Duodenal mucosa (tissue), 2 donors: ENCODE measurements at regions not wholly inside any gene's neighbourhood (a gene's known extent, or its start where the extent isn't known, plus 50 kb on each side); places are given as distances from the start of the nearest gene placed in this dataset.
"Not testable (repeated sequence)": the region's sequence is repeated elsewhere in the genome, so short reads cannot be mapped to it uniquely, and the experiment has no call there.

ENCODE experiments used
- H3K27ac ChIP-seq: one replicate; pipeline ENCODE4 v1.7.0; 2013; ENCODE audit warnings: low read depth, low read length
- H3K27me3 ChIP-seq, 2 donors: one replicate each; pipeline ENCODE4 v1.7.0; 2013; ENCODE audit warnings: low read length in 2 of 2, control low read depth in 1 of 2; ENCODE audit not compliant: insufficient read depth in 2 of 2, control insufficient read depth in 1 of 2
- H3K36me3 ChIP-seq, 2 donors: one replicate each; pipeline ENCODE4 v1.7.0; 2013; ENCODE audit warnings: low read length in 2 of 2, control low read depth in 1 of 2; ENCODE audit not compliant: insufficient read depth in 2 of 2, control insufficient read depth in 1 of 2
- H3K4me1 ChIP-seq, 2 donors: one replicate each; pipeline ENCODE4 v1.7.0; 2013; ENCODE audit warnings: low read length in 2 of 2, control low read depth in 1 of 2; ENCODE audit not compliant: insufficient read depth in 2 of 2, control insufficient read depth in 1 of 2
- H3K4me3 ChIP-seq, 2 donors: one replicate each; pipeline ENCODE4 v1.7.0; 2013; ENCODE audit warnings: low read length in 2 of 2, low read depth in 1 of 2
- H3K9ac ChIP-seq, 2 donors: one replicate each; pipeline ENCODE4 v1.7.0; 2013; ENCODE audit warnings: low read length in 2 of 2, low read depth in 1 of 2
- H3K9me3 ChIP-seq, 2 donors: one replicate each; pipeline ENCODE4 v1.7.0; 2013; ENCODE audit warnings: low read length in 2 of 2, control low read depth in 1 of 2; ENCODE audit not compliant: control insufficient read depth in 1 of 2

DNA sequence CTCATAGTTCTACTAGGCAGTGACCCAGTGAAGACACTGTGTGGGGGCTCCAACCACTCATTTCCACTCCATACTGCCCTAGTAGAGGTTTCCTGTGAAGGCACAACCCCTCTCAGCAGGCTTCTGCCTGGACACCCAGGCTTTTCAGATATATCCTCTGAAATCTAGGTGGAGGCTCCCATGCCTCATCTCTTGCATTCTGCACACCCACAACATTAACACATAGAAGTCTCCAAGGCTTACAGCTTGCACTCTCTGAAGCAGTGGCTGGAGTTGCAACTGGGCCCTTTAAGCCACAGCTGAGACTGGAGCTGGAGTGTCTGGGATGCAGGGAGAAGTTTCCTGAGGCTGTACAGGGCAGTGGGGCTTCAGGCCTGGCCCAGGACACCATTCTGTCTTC is 347.7 kb upstream of the SPRY2 start:
- Histone ChIP-seq H3K9me3 (peaks cover 0 to 4% of the 10 kb centered on the region in 2 donors), H3K4me1 (no peaks in the 10 kb centered on the region), H3K36me3 (no peaks in the 10 kb centered on the region), H3K27me3 (no peaks in the 10 kb centered on the region), H3K9ac (no peak overlapping the region), H3K4me3 (no peak overlapping the region), H3K27ac (no peak overlapping the region)

DNA sequence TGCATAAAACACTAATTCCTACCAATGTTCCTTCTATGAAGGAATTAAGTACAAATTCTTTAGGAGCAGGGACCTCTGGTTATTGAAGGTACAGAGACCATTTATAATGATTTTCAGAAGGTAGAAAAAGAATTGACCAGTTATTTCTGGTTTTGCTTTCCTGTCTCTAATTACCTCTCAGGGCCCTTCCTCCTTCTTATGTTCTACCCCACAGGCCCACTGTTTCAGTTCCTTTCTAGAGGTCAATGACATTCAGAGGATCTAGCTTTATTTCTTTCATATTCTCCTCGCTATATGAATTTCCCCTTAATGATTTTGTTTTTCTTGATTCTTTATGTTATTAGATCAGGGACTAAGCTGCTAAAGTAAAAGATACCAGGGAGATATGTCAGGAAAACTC is 345.0 kb upstream of the SPRY2 start:
- Histone ChIP-seq H3K36me3 (no peaks in the 10 kb centered on the region), H3K27me3 (no peaks in the 10 kb centered on the region), H3K4me1 (no peaks in the 10 kb centered on the region), H3K9ac (no peak overlapping the region), H3K9me3 (peaks cover 0 to 4% of the 10 kb centered on the region in 2 donors), H3K4me3 (no peak overlapping the region), H3K27ac (no peak overlapping the region)

DNA sequence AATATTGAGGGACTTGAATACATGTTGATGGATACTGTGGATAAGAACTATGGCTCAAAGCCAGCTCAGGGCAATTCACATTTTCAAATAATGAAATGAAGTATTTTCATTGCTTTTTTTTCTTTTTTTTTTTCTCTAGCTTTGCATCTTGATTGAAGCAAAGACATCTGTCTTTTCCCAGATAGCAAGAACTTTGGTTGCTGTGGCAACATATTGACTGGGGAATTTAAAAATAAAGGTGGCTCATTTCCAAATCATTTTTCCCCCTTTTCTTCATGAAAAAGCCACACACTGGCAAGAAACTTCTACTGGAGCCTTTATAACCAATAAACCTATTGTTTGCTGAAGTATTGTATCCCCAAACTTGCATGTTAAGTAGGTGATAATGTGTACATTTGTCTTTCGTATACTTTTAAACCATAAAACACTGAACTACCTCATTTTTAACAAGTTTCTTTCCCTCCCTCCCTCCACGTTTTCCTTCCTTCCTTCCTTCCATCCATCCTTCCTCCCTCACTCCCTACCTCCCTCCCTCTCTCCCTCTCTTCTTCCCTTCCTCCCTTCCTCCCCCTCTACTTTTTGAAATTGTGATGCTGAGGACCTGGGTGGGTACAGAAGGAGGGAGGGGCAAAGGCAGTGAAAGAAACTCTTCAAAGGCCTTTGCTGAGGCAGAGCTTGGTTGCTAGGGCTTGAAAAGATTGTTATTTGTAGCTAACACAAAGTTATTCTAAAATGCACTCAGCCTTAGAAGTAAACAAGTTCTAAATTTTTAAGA is 343.5 kb upstream of the SPRY2 start:
- Histone ChIP-seq H3K9ac (no peak overlapping the region), H3K4me1 (no peaks in the 10 kb centered on the region), H3K36me3 (no peaks in the 10 kb centered on the region), H3K9me3 (peaks cover 0 to 4% of the 10 kb centered on the region in 2 donors), H3K27ac (no peak overlapping the region), H3K27me3 (no peaks in the 10 kb centered on the region), H3K4me3 (no peak overlapping the region)

DNA sequence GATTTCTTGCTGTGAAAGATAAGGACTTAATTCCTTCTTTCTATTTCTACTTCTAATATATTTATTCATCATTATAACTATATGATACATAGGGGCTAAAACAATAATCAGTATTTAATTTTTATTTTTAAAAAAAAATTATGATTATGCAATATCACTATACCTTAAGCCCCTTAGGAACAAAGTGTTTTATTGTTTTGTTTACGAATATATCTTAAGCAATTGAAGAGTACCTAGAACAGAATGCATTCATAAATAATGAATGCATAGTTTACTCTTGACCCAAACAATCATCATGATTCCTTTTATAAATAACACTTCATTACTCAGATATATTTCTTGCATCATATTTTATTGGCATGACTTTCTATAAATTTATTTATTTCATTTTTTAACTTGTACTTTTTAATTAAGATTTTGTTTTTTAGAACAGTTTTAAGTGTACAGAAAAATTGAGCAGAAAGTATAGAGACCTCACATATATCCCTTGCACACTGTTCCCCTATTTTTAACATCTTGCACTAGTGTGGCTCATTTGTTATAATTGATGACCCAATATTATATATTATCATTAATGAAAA is 339.9 kb upstream of the SPRY2 start:
- H3K4me3 ChIP-seq: no peak overlapping the region
- peaks cover 0 to 9% of the 10 kb centered on the region in 2 donors for H3K9me3 ChIP-seq
- no peaks in the 10 kb centered on the region for H3K36me3 ChIP-seq
- H3K27me3 ChIP-seq: no peaks in the 10 kb centered on the region
- no peak overlapping the region for H3K9ac ChIP-seq
- H3K4me1 ChIP-seq: no peaks in the 10 kb centered on the region
- H3K27ac ChIP-seq: no peak overlapping the region

DNA sequence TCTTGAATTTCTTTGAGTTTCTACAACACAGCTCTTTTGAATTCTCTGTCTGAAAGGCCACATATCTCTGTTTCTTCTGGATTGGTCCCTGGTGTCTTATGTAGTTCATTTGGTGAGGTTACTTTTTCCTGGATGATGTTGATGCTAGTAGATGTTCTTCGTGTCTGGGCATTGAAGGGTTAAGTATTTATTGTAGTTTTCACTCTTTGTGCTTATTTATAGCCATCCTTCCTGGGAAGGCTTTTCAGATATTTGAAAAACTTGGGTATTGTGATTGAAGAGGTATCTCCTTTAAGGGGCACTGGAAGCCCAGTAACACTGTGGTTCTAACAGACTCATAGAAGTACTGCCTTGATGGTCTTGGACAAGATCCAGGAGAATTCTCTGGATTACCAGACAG is 338.5 kb upstream of the SPRY2 start:
- H3K27me3 ChIP-seq: no peaks in the 10 kb centered on the region
- H3K36me3 ChIP-seq: no peaks in the 10 kb centered on the region
- H3K4me3 ChIP-seq: no peak overlapping the region
- H3K9ac ChIP-seq: no peak overlapping the region
- peaks cover 0 to 9% of the 10 kb centered on the region in 2 donors for H3K9me3 ChIP-seq
- no peaks in the 10 kb centered on the region for H3K4me1 ChIP-seq
- H3K27ac ChIP-seq: no peak overlapping the region

DNA sequence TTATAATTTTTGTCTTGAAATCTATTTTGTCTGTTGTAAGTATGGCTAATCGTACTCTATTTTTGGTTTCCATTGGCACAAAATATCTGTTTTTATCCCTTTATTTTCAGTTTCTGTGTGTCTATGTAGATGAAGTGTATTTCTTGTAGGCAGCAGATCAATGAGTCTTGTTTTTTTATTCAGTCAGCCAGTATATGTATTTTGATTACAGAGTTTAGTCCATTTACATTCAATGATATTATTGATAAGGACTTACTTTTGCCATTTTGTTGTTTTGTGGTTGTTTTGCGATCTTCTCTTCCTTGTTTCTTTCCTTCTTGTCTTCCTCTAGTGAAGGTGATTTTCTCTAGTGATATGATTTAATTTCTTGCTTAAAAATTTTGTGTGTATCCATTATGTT is 336.3 kb upstream of the SPRY2 start:
- H3K27me3 ChIP-seq: no peaks in the 10 kb centered on the region
- no peak overlapping the region for H3K4me3 ChIP-seq
- no peaks in the 10 kb centered on the region for H3K36me3 ChIP-seq
- no peak overlapping the region for H3K9ac ChIP-seq
- peaks cover 0 to 9% of the 10 kb centered on the region in 2 donors for H3K9me3 ChIP-seq
- H3K27ac ChIP-seq: no peak overlapping the region
- no peaks in the 10 kb centered on the region for H3K4me1 ChIP-seq

DNA sequence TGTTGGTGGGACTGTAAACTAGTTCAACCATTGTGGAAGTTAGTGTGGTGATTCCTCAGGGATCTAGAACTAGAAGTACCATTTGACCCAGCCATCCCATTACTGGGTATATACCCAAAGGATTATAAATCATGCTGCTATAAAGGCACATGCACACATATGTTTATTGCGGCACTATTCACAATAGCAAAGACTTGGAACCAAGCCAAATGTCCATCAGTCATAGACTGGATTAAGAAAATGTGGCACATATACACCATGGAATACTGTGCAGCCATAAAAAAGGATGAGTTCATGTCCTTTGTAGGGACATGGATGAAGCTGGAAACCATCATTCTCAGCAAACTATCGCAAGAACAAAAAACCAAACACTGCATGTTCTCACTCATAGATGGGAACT is 334.5 kb upstream of the SPRY2 start:
- not testable (repeated sequence) for H3K27ac ChIP-seq, H3K9me3 ChIP-seq, H3K27me3 ChIP-seq, H3K36me3 ChIP-seq, H3K4me1 ChIP-seq, H3K4me3 ChIP-seq, H3K9ac ChIP-seq

DNA sequence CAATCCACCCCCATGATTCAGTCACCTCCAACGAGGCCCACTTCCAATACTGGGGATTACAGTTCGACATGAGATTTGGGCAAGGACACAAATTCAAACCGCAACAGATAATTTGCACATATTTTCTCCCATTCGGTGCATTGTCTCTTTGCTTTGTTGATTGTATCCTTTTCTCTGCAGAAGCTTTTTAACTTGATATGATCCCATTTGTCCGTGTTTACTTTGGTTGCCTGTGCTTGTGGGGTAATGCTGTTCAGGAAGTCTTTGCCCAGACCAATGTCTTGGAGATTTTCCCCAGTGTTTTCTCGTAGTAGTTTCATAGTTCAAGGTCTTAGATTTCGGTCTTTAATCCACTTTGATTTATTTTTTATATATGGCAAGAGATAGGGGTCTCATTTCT is 330.8 kb upstream of the SPRY2 start:
- H3K36me3 ChIP-seq: no peaks in the 10 kb centered on the region
- H3K4me1 ChIP-seq: no peaks in the 10 kb centered on the region
- peaks cover 0 to 3% of the 10 kb centered on the region in 2 donors for H3K9me3 ChIP-seq
- H3K27ac ChIP-seq: no peak overlapping the region
- no peak overlapping the region for H3K4me3 ChIP-seq
- no peak overlapping the region for H3K9ac ChIP-seq
- H3K27me3 ChIP-seq: no peaks in the 10 kb centered on the region

DNA sequence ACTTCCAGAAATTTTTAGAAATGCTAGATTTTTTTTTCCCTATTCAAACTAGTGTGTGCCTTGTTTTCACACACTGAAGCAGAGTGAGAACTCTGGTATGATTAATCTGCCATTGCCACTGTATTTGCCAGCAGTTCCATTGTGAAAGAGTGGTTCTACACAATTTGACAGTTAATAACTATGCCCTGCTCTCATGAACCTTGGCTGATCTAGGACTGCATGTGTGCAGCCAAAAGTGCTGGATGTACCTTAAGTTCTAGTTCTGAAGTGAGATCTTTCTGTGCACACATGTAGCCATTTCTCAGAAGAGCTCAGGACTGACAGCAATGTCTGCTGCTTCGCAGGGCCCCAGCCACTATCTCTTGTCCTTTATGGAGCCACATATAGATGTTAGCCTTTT is 328.2 kb upstream of the SPRY2 start:
- H3K27ac ChIP-seq: no peak overlapping the region
- H3K27me3 ChIP-seq: no peaks in the 10 kb centered on the region
- H3K4me3 ChIP-seq: no peak overlapping the region
- H3K9me3 ChIP-seq: peaks cover 0 to 3% of the 10 kb centered on the region in 2 donors
- no peak overlapping the region for H3K9ac ChIP-seq
- no peaks in the 10 kb centered on the region for H3K36me3 ChIP-seq
- no peaks in the 10 kb centered on the region for H3K4me1 ChIP-seq

DNA sequence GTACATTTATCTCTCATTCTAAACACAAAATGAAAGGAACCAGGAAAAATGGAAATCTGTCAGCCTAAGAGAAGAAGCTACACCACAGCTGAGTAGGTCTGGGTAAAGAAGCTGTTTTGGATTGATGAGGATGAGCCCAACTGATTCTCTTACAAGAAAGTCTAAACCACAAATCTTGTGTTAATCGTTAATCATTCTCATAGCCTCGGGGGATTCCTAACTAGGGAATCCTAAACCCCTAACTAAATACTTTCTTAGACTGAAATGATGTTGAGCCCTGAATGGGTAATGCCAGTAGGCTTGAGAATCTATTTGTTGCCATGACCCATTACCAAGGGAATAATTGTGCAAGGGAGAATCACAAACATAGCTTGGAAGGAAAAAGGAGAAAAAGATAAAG is 327.5 kb upstream of the SPRY2 start:
- no peaks in the 10 kb centered on the region for H3K27me3 ChIP-seq
- H3K27ac ChIP-seq: no peak overlapping the region
- H3K9ac ChIP-seq: no peak overlapping the region
- H3K9me3 ChIP-seq: peaks cover 0 to 3% of the 10 kb centered on the region in 2 donors
- H3K4me1 ChIP-seq: no peaks in the 10 kb centered on the region
- no peaks in the 10 kb centered on the region for H3K36me3 ChIP-seq
- H3K4me3 ChIP-seq: no peak overlapping the region
